ENCODE measurements at regions not wholly inside any gene's neighbourhood (a gene's known extent, or its start where the extent isn't known, plus 50 kb on each side); places are given as distances from the start of the nearest gene placed in this dataset.

GRCh38 chr21:35325953-35326352 lies 276.9 kb upstream of the RUNX1 start:
- TF ChIP-seq CTCF (IDR thresholded peaks at IDR 0.05) (no peak), REST (IDR thresholded peaks at IDR 0.05; ENCODE audit: insufficient read depth in 1 of 2, low read depth in 2 of 2, low read length in 1 of 2) (no peak), SIN3A (IDR thresholded peaks at IDR 0.05; ENCODE audit: borderline replicate concordance, insufficient read depth, low read depth, low read length) (no peak)
